ENCODE measurements at regions not wholly inside any gene's neighbourhood (a gene's known extent, or its start where the extent isn't known, plus 50 kb on each side); places are given as distances from the start of the nearest gene placed in this dataset.

DNA sequence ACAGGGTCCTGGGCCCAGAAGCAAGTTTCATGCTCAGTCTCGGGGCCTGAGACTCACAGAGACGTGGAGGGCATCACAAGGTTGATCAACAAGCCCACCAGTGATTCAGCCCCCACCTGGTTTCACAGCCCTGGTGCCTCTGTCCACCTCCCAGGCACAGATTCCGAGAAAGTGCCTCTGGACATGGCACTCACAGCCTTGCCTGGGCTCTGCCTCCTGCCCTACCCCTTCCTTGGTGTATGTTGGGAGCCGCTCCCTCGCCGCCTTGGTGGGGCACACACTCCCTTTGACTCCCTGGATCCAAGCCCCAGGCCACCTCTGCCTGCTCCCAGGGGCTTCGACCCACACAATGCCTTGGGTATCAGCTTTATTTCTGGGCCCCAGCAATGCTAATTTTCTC, 200.8 kb upstream of the PPP2R2D start:
- Histone ChIP-seq H3F3A (ENCODE audit: control insufficient read depth, insufficient read depth) (no peaks in the 10 kb centered on the region), H3K79me2 (ENCODE audit: control insufficient read depth, low read length) (no peaks in the 10 kb centered on the region), H4K20me1 (ENCODE audit: control insufficient read depth, insufficient read depth, low read depth, low read length) (no peaks in the 10 kb centered on the region), H3K4me2 (ENCODE audit: low read length) (no peak overlapping the region), H3K4me3 (ENCODE audit: low read length) (no peak overlapping the region), H3K9me2 (replicated peaks; ENCODE audit: control insufficient read depth, low read length) (no peaks in the 10 kb centered on the region), H3K27ac (ENCODE audit: low read depth, low read length) (no peak overlapping the region), H3K9me3 (ENCODE audit: control insufficient read depth, insufficient read depth, low read length) (no peaks in the 10 kb centered on the region), H3K4me1 (ENCODE audit: control insufficient read depth, low read length) (no peaks in the 10 kb centered on the region), H3K36me3 (ENCODE audit: control insufficient read depth, low read length) (no peaks in the 10 kb centered on the region), H3K27me3 (ENCODE audit: control insufficient read depth, low read length) (no peaks in the 10 kb centered on the region)
- TF ChIP-seq EZH2phosphoT487 (IDR thresholded peaks at IDR 0.05; ENCODE audit: borderline replicate concordance, low read length), result no peak
- TF ChIP-seq, protein P1, sequence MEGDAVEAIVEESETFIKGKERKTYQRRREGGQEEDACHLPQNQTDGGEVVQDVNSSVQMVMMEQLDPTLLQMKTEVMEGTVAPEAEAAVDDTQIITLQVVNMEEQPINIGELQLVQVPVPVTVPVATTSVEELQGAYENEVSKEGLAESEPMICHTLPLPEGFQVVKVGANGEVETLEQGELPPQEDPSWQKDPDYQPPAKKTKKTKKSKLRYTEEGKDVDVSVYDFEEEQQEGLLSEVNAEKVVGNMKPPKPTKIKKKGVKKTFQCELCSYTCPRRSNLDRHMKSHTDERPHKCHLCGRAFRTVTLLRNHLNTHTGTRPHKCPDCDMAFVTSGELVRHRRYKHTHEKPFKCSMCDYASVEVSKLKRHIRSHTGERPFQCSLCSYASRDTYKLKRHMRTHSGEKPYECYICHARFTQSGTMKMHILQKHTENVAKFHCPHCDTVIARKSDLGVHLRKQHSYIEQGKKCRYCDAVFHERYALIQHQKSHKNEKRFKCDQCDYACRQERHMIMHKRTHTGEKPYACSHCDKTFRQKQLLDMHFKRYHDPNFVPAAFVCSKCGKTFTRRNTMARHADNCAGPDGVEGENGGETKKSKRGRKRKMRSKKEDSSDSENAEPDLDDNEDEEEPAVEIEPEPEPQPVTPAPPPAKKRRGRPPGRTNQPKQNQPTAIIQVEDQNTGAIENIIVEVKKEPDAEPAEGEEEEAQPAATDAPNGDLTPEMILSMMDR (IDR thresholded peaks at IDR 0.05; ENCODE audit: low read depth, low read length, poor library complexity, severe bottlenecking), result no peak

DNA sequence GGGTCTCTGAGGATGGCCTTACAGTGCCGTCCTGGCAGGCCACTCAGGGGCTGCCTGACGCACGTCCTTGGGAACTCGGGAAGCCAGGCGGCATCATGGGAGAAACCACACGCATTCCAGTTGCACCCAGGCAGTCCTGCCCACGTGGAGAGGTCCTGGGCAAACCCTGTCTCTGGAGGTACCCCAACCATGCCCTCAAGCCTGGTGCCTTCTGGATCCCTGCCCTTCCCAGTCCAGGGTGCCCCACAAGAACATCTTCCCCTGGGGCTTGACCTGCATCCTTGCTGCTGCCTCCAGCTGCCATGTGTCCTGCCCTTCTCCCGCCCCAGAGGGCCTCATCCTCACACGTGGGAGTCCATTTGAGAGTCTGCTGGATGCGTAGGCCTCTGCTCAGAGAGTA, 200.3 kb upstream of the PPP2R2D start:
- no peak overlapping the region for H3K4me3 ChIP-seq (ENCODE audit: low read length)
- H3K4me1 ChIP-seq (ENCODE audit: control insufficient read depth, low read length), result no peaks in the 10 kb centered on the region
- H3K79me2 ChIP-seq (ENCODE audit: control insufficient read depth, low read length), result no peaks in the 10 kb centered on the region
- TF ChIP-seq, protein P1 (IDR thresholded peaks at IDR 0.05; ENCODE audit: low read depth, low read length, poor library complexity, severe bottlenecking), result no peak
- no peak for TF ChIP-seq EZH2phosphoT487 (IDR thresholded peaks at IDR 0.05; ENCODE audit: borderline replicate concordance, low read length)
- no peaks in the 10 kb centered on the region for H3F3A ChIP-seq (ENCODE audit: control insufficient read depth, insufficient read depth)
- H3K36me3 ChIP-seq (ENCODE audit: control insufficient read depth, low read length), result no peaks in the 10 kb centered on the region
- no peaks in the 10 kb centered on the region for H3K9me2 ChIP-seq (replicated peaks; ENCODE audit: control insufficient read depth, low read length)
- no peak overlapping the region for H3K27ac ChIP-seq (ENCODE audit: low read depth, low read length)
- H3K9me3 ChIP-seq (ENCODE audit: control insufficient read depth, insufficient read depth, low read length), result no peaks in the 10 kb centered on the region
- H4K20me1 ChIP-seq (ENCODE audit: control insufficient read depth, insufficient read depth, low read depth, low read length), result no peaks in the 10 kb centered on the region
- no peaks in the 10 kb centered on the region for H3K27me3 ChIP-seq (ENCODE audit: control insufficient read depth, low read length)
- H3K4me2 ChIP-seq (ENCODE audit: low read length), result no peak overlapping the region

DNA sequence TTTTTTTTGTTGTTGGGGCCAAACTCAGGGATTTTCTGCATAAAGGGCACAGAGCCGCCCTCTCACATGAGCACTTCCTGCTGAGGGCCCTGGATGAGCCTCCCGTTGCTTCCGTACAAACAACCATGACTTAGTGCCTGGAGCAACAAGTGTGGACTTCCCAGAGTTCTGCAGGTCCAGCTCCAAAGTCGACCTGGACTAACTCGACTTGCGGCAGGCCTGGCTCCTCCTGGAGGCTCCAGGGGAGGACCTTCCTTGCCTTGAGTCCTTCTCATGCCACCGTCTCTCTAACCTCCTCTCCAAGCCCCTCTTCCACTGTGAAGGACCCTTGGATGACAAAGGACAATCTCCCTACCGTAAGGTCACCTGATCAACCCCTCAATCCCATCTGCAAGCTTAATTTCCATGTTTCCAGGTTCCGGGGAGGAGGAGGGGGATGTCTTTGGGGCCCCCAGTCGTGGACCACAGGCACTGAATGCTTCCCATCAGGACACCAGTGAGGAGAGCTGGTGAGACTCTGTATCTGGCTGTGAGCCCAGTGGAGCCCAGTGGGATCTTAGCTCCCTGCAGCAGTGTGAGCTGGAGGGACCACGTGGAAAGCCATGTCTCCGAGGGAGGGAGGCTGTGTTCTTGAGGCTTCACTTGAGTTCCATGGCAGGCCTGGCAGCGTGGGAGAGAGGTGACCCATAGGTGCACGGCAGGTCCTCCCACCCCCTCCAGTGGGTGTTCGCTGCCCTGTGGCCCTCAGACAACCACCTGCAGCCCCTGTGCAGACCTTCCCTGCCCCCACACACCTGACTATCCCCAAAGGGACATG, 199.5 kb upstream of the PPP2R2D start:
- Histone ChIP-seq H3K27ac (ENCODE audit: low read depth, low read length) (no peak overlapping the region), H3K4me2 (ENCODE audit: low read length) (no peak overlapping the region), H3F3A (ENCODE audit: control insufficient read depth, insufficient read depth) (no peaks in the 10 kb centered on the region), H3K4me1 (ENCODE audit: control insufficient read depth, low read length) (no peaks in the 10 kb centered on the region), H4K20me1 (ENCODE audit: control insufficient read depth, insufficient read depth, low read depth, low read length) (no peaks in the 10 kb centered on the region), H3K4me3 (ENCODE audit: low read length) (no peak overlapping the region), H3K36me3 (ENCODE audit: control insufficient read depth, low read length) (no peaks in the 10 kb centered on the region), H3K27me3 (ENCODE audit: control insufficient read depth, low read length) (no peaks in the 10 kb centered on the region), H3K79me2 (ENCODE audit: control insufficient read depth, low read length) (no peaks in the 10 kb centered on the region), H3K9me3 (ENCODE audit: control insufficient read depth, insufficient read depth, low read length) (no peaks in the 10 kb centered on the region), H3K9me2 (replicated peaks; ENCODE audit: control insufficient read depth, low read length) (no peaks in the 10 kb centered on the region)
- TF ChIP-seq, protein P1 (IDR thresholded peaks at IDR 0.05; ENCODE audit: low read depth, low read length, poor library complexity, severe bottlenecking), result no peak
- TF ChIP-seq EZH2phosphoT487 (IDR thresholded peaks at IDR 0.05; ENCODE audit: borderline replicate concordance, low read length), result no peak

Measured in DOHH2 (cell line).